GM04503 (cell line): ENCODE measurements at regions not wholly inside any gene's neighbourhood (a gene's known extent, or its start where the extent isn't known, plus 50 kb on each side); places are given as distances from the start of the nearest gene placed in this dataset.
"Not testable (repeated sequence)": the region's sequence is repeated elsewhere in the genome, so short reads cannot be mapped to it uniquely, and the experiment has no call there.

ENCODE experiments used
- DNase-seq: peaks from one replicate; pipeline ENCODE4 v3.0.0-alpha.2; 2012; ENCODE audit warnings: low read depth

DNA sequence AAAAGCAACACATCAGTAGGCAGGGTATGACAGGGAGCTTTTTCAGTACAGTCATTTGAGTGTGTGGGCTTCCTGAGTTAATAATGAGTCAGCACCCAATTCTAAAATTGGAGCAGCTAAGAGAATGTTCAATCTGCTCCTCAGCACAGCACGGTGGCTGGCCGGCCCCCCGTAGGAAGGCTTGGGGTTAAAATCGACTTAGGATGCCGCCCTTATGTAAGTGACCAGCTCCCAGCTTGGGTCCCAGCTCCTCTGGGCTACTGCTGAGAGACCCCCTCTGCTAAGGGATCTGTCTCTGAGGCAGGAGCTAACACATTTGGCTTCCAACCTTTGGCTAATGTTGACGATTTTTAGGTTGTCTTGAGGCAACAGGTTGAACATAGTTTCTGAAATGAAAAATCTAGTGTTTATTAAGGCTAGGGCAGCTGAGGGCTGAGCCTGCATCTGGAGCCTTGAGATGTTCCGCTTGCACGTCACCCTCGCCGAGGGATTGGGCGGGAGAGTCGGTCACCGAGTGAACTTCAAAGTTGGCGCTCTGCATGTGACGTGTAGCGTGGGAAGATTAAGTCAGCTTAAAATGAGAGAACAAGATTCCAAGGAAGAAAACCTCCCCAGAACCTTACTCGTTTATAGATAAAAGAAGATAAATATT lies 291.3 kb upstream of the PLGLB2 start:
- DNase-seq = not testable (repeated sequence)

DNA sequence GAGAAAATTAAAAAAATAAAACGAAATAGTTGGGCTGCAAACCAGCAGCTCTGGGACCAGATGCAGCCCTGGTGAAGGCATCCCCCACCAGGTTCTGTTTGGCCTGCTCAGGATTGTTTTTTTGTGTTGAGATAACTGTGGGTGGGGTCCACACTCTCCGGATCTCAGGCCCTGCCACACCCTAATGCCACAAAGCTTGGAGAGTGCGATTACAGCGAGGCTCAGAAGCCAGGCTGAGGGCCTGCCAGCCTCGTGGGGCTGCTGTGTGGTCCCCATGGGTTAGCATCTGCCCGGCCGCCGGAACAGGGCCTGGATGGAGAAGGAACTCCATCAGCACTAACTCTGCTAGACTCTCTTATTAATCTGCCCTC lies 290.8 kb upstream of the PLGLB2 start:
- not testable (repeated sequence) for DNase-seq

DNA sequence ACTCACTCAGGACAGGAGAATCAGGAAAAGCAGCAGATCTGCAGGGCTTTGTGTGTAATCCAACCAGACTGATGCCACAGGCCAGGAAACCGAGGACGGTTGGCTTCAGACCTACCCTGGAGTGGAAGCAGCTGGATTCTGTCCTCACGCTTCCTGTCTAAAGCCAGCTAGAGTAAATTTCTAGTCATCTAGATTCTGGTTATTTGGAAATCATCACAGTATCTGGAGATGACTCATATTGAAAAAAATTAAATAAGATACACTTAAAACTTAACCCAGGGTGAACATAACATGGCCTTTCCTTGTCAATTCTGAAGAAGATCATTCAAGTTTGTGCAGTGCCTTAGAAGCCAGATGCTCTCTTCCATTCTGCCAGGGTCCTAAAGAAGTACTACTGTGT lies 288.9 kb upstream of the PLGLB2 start:
- DNase-seq = not testable (repeated sequence)

DNA sequence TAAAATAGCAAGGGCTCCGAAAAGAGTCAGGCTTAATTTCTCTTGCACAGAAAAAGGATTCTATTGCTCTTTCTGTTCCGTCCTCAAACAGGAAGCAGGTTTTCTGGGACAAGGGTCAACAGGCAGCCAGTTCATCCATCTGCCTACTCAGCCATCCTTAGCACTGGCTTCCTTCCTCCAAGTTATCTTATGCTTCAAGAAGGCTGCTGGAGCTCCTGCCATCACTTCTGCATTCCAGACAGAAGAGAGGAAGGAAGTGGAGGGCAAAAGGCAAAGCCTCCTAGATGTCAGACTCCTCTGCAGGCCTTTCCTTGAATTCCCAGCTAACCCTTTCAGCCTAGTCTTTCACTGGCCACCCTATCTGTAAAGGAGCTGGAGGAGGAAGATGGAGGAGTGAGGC lies 287.8 kb upstream of the PLGLB2 start:
- not testable (repeated sequence) for DNase-seq

DNA sequence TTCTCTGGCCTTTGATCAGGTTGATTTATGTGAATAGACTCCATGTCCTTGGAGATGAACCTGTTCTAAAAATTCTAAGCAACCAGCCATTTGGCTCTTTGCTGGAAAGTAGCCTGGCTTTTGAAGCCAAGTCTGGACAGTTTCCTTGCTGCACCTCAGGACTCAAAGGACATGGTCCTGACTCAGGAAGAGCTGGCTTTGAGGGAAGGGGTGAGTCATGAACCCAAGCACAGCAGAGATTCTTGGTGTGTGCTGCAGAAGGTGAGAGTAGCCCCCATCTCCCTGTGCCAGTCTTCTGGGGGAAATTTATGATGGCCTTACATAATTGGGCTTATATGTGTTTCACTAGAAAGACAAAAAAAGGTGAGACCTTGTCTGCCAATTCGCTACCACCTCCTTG lies 287.2 kb upstream of the PLGLB2 start:
- DNase-seq = not testable (repeated sequence)

DNA sequence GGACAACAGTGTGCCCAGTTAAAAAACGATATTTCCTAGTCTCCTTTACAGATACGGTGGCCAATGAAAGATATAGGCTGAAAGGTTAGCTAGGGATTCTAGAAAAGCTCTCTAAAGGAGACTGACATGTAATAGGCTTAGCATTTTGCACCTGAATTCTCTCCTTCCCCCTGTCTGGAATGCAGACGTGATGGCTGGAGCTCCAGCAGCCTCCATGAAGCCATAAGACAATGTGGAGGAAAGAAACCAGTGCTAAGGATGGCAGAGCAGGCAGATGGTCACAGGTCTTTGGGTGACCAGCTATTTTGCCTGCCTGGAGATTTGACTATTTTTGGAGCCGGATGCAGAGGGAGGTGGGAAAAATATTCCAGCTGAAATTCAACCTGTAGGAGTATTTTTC lies 286.2 kb upstream of the PLGLB2 start:
- DNase-seq = not testable (repeated sequence)

DNA sequence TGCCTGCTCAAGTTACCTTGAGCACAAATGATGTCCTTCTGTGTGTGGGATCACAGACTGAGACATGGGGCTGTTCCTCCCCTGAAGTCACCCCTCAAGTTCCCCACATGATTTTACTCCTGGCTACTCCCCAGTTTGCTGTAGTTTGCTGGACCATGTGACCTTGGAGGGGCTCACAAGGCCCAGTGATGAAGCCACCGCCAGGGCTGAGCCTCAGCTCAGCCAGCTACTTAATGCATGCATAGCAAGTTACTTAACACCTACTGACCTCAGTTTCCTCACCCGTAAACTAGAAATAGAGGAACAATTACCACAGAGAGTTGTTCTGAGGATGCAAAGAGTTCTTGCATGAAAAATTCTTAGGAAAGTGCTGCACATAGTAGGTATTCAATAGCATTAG lies 283.7 kb upstream of the PLGLB2 start:
- DNase-seq = not testable (repeated sequence)

DNA sequence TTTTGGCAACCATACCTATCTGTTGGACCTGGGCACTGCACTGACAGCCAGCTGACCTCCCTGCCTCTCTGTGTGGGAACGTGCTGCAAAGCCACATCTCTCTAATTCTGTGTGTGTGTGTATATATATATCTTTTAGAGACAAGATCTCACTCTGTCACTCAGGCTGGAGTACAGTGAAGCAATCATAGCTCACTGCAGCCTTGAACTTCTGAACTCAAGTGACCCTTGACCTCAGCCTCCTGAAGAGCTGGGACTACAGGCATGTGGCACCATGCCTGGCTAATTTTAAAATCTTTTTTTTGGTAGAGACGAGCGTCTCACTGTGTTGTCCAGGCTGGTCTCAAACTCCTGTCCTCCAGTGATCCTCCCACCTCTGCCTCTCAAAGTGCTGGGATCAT lies 282.2 kb upstream of the PLGLB2 start:
- not testable (repeated sequence) for DNase-seq

DNA sequence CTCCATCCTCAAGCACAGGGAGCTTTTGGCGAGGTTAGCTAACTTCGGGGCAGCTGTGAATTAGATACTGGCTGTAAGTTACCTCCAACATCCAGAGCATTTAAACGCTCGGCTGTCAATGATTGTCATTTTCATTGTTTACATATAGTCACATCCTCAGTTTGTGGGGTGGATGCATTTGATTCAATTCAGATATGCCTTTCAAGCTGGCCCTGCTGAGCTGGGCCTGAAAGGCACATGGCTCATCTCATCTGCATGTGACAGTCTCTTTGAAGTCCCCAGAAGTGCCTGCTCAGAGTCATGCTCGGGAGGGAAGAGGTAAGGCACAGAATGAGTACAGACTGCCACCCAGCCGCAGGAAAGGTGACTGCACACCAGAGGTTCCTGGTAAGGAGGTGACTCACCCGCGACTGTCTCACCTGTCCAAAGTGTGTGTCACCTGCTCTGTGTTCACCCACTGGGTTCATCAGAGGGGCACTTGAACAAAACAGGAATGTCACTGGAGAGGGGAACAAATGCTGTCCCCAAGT lies 281.2 kb upstream of the PLGLB2 start:
- not testable (repeated sequence) for DNase-seq

DNA sequence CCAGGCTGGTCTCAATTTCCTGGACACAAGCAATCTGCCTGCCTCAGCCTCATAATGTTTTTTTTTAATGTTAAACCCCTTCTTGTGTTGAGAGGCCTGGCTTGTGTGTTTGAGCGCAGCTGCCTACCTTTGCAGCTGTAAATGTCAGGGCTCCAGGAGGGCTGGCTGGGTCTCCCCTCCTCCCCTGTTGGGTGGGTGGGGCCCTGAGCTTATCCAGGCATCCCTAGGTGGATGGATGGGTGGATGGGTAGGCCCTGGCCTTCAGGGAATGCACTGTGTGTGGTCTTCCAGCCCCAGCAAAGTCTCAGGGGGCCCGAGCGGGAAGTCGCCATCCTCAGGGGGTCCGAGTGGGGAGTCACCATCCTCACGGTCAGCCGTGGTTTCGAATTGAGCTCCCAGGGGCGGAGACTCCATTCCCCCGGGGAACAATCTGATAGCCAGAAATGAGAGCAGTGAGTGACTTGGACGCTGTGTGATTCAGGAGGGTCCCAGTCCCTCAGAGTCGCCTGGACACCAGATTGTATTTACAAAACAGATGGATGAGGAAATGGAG lies 279.4 kb upstream of the PLGLB2 start:
- not testable (repeated sequence) for DNase-seq

DNA sequence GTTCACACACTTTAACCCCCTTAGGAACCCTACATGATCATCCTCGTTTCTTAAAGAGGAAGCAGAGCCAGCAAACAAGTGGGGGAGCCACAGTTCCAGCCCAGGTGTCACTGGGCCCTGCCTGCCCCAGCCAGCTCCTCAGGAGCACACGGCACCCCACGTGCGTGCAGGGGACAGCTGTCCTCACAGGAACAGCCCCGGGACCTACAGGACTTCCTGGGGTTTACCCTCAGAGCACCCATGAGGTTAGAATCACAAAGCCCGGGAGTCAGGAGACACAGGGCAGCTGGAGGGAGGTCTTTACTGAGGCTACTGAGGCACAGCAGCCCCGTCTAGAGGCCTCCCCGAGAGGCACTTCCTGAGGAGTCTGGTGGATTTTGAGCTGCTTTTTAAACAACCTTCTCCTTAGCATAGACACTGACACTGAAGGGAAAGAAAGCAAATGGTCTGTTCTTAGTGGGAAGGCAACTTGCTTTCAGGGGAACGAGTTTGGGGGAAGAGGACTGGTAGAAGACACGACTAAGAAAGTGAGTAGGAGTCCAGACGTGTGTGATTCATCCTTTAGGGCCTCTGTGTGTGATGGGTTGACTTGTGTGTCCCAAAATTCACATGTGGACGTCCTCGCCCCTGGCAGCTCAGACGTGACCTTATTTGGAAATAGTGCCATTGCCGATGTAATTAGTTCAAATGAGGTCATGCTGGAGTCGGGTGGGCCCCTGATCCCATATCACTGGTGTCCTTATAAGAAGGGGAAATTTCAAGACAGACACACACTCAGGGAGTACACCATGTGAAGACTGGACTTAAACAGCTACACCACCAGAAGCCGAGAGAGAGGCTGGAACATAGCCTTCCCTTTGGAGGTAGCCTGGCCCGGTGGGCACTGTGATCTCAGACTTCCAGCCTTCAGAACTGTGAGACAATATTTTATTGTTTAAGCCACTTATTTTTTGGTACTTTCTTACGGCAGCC lies 278.4 kb upstream of the PLGLB2 start:
- not testable (repeated sequence) for DNase-seq

DNA sequence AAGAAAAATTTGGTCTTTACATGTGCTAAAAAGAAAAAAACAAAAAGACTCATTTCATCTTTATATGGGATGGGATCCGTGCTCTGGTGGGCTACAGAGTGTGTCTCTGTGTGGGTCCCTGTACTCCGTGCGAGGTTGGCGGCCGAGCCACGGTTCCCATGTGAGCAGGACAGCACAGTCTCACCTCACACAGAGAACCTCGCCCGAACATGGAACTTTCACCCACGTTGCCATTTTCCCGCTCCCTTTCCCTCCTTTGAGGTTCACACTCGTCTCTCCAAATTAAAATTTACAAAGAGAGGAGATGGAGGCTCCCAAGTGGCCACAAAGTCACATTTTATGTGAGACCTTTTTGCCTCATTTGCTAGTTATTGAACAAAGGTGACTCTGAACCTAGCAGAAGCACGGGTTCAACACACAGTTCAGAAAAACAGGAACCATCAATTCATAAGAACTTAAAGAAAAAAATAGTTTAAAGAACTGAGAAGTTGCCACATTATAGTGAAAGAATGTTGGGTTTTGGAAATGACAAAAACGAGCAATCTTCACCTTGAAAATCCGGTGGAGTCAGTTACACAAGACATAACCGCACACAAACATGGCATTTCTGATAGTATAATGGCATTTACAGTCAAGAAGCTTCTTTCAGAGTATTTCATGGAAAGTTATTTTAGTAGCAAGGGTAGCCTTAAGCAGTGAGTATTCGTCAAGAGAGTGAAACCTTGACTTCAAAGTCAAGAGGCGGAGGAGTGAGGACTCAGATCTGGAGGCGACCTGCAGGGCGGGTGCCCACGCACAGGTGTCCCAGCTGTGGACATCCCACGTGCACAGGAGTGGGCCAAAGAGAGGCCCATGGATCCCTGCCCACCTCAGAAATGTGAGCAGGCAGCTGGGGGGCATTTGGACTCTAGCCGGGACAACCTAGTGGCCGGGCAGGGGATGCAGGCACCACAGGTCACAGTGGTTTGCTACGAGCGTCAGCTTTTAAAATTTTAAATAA lies 277.2 kb upstream of the PLGLB2 start:
- not testable (repeated sequence) for DNase-seq

DNA sequence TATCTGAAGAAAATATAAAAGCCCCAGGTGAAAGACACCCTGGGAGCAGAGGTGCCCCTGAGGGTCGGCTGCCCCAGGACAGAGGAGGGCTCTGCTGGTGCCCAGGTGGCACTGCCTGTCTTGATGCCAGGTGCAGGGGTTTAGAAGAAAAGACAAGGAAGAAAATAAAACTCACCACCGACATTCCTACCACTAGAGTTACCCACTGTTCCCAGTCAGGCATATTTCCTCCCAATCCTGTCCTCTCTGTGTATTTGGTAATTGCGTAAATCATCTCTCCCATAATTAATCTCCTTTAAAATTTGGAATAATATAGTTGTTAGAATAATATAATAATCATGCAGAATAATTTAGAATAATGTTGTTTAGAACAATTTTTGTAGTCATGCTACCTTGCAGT lies 276.4 kb upstream of the PLGLB2 start:
- not testable (repeated sequence) for DNase-seq

DNA sequence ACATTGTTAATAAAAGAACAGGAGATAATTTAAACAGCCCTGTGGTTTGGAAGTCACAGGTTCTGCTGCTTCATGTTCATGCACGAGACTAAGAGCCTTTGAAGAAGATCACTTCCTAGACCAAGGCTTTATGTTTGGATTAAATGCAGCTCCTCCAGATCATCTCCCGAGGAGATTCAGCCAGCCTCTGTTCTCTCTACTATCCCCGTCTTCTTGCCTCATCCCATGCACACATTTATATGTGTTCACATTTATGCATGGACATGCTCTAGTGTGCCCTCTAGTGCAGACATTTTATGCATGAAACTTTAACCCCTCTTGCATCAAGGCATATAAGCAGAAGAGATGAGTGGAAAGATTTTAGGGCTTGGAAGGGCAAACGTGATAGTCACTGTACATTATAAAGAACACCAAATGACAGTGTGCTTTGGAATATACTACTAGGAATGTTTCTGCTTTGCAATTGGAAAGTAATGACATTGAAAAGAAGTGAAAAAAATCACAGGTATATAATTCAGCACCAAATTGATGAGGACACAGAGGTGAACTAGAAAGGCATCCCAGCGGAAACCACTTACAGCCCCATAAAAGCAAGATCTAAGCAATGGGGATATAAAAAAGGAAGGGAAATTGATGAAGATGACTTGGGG lies 271.5 kb upstream of the PLGLB2 start:
- not testable (repeated sequence) for DNase-seq

DNA sequence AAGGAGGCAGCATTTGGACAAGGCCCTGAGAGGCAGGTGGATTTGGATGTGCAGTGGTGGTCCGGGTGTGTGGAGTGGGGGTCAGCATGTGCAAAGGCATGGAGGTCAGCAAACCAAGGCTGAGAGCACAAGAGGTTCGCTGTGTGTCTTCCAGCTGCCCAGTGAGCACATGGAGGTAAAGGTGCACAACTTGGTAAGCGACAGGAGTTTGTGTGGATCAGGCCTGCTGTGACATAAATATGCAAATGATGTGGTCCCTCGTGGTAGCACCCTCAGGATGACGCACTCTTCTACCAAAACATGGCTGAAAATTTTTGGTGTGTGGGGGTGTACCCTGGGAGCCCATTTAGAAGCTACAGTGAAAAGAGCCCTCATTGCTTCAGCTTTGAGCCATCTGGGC lies 271.0 kb upstream of the PLGLB2 start:
- DNase-seq = not testable (repeated sequence)

DNA sequence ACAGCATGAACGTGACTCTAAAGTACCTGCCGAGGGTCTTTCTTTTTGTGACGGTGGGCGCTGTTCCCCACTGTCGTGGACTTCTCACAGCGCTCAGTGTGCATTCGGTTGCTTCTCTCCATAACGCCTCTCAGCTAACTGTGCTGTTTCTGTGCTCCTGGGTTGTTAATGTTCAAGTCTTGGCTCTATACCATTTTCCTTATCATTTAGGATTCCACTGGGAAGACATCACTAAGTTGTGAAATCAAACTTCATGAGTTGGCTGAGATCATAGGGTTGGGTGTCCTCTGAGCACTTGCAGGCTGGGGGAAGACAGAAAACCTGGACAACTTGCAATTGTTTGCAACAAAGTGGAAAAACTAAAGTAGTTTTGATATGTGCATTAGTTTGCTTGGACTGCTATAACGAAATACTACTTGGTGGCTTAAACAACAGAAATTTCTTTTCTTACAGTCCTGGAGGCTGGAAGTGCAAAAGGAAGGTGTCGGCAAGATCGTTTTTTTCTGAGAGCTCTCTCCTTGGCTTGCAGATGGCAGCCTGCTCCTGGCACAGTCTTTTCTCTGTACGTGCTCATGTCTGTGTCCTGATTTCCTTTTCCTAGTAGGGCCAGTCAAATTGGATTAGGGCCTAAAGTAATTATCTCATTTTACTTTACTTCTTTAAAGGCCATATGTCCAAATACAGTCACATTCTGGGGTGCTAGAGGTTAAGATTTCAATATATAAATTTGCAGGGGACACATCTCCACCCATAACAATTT lies 270.0 kb upstream of the PLGLB2 start:
- DNase-seq = not testable (repeated sequence)

DNA sequence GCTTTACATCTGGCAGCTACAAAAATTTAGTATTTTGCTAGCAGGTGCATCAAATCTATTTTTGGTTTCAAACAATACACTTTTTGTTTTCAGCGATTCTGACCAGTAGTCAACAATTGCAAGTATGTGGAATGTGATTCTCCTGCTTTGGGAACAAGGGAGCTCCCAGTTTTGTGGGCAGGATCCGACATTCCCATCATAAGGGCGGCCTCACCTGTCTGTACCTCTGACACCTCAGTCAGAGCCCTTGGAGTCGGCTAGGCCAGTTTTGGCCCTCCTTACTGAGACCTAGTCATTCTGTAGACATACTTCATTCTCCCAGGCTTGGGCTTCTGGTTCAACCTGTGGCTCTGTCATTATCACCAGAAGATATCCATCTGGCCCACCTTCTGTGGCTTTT lies 269.0 kb upstream of the PLGLB2 start:
- not testable (repeated sequence) for DNase-seq

DNA sequence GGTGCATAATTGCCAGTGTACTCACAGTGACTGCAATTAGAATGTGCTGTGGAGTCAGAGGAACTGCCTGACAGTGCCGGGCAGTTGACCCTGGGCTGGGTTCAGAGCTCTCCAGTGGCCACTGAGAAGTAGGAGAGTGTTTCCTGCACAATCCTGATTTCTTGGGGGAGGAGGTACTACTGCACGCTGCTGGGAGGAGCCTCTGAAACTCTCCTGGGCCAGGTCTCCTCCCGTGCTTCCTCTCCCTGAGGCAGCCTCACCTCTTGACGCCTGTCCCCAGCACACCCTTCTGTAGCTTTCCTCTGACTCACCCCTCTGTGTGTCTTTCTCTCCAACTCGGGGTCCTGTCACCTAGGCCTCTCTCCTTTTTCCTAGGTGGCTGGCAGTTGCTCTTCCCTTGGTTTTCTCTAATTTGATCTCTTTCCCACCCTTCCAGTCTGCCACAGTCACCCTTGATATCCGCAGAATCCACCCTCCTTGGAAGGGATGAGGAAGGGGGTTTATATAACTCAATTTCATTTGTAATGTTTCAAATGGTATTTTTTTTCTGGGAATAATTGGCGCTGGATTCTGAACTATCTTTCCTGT lies 264.7 kb upstream of the PLGLB2 start:
- not testable (repeated sequence) for DNase-seq

DNA sequence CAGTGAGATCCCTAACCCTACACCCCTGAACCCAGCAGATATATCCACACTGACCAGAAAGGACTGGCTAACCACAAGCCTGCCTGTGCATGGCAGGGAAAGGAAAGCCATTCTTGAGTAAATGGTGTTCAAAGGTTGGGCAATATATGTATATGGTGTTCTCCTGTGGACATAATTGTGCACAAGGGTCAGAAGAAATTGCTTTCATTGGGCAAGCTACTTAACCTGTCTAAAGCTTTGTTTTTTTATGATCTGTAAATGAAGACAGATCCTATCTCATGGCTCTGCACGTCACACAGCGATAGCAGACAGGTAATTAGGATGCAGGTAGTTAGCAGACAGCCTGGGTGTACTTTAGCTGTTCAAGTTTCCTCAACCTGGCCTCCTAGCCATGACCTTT lies 263.5 kb upstream of the PLGLB2 start:
- DNase-seq = not testable (repeated sequence)

DNA sequence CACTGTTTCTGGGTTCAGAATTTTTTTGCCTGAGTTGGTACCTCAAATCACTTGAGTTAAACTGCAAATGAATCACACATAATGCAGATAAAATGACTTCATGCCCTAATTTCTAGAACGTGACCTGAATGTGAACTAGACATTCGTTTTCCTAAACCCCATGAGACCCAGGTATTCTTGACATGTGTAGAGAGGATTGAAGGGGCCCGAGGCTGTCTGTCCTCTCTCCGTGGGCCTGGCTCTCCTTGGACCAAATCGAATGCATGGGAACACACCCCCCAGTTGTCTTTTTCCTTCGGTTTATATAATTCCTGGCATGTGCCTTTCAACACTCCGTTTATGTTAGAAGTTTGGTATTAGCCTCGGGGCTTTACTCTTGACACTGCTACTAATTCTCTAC lies 262.4 kb upstream of the PLGLB2 start:
- DNase-seq = not testable (repeated sequence)
